A673 (cell line): ENCODE measurements at regions not wholly inside any gene's neighbourhood (a gene's known extent, or its start where the extent isn't known, plus 50 kb on each side); places are given as distances from the start of the nearest gene placed in this dataset.
A peak's percentile ranks its signal among the peaks of the same experiment; 100 is the strongest.

ENCODE experiments used
- BruUV-seq: library from RNA; stranded (reverse); fragments of 400-500 nt; replicated peaks from 2 replicates; lab custom pipeline; 2021; lab: Mats Ljungman, UMichigan
- CTCF ChIA-PET: fragments of 300-600 bp; sonication (Branson Sonifier 250); formaldehyde crosslinking; loops from one replicate; lab custom pipeline; 2022; ENCODE audit warnings: antibody characterized with exemption; lab: Charles Lee
- POLR2A ChIA-PET: fragments of 300-600 bp; sonication (Branson Sonifier 250); formaldehyde crosslinking; loops from one replicate; lab custom pipeline; 2022; ENCODE audit warnings: antibody characterized with exemption; ENCODE audit not compliant: low non-redundant PET; lab: Charles Lee
- DNase-seq: peaks from one replicate; pipeline ENCODE4 v3.0.0-alpha.2; 2015; ENCODE audit warnings: low spot score
- H3K27ac ChIP-seq: fragments of 200-600 bp; sonication (generic); 2 replicates; pipeline ENCODE4 v1.5.1; 2016; ENCODE audit warnings: mixed run types, low read depth, mild to moderate bottlenecking, mixed read lengths, antibody characterized with exemption, low read length; ENCODE audit not compliant: poor library complexity, severe bottlenecking
- H3K27me3 ChIP-seq: fragments of 200-600 bp; sonication (generic); replicated peaks from 2 replicates; pipeline ENCODE4 v1.6.1; 2017; ENCODE audit warnings: mixed run types, low read depth, mild to moderate bottlenecking, mixed read lengths, antibody characterized with exemption, low read length; ENCODE audit not compliant: insufficient read depth, poor library complexity
- H3K36me3 ChIP-seq: fragments of 200-600 bp; sonication (generic); 2 replicates; pipeline ENCODE4 v1.6.1; 2016; ENCODE audit warnings: mixed run types, mild to moderate bottlenecking, mixed read lengths, antibody characterized with exemption, low read length; ENCODE audit not compliant: insufficient read depth, poor library complexity, severe bottlenecking
- H3K4me1 ChIP-seq: fragments of 200-600 bp; sonication (generic); 2 replicates; pipeline ENCODE4 v1.6.1; 2017; ENCODE audit warnings: mixed run types, mild to moderate bottlenecking, mixed read lengths, antibody characterized with exemption, low read length; ENCODE audit not compliant: insufficient read depth, poor library complexity, severe bottlenecking
- H3K4me3 ChIP-seq: fragments of 200-600 bp; sonication (generic); 2 replicates; pipeline ENCODE4 v1.5.1; 2016; ENCODE audit warnings: low read depth, mixed run types, mild to moderate bottlenecking, mixed read lengths, low read length; ENCODE audit not compliant: poor library complexity, severe bottlenecking
- H3K9me3 ChIP-seq: fragments of 200-600 bp; sonication (generic); 2 replicates; pipeline ENCODE4 v1.6.1; 2016; ENCODE audit warnings: mixed run types, low read depth, mild to moderate bottlenecking, mixed read lengths, antibody characterized with exemption, low read length; ENCODE audit not compliant: poor library complexity, severe bottlenecking
- EZH2 ChIP-seq: fragments of 200-600 bp; sonication (generic); IDR thresholded peaks from 2 replicates; pipeline ENCODE4 v1.6.1; 2017; ENCODE audit warnings: borderline replicate concordance, low read depth, mild to moderate bottlenecking, mixed read lengths, antibody characterized with exemption, low read length; ENCODE audit not compliant: poor library complexity, severe bottlenecking
- intact Hi-C: fragments of 100-400 bp; cut with micrococcal nuclease; formaldehyde crosslinking; loops from one replicate; pipeline ENCODE4 v1.10.0; 2022; ENCODE audit not compliant: unreplicated experiment
- TF ChIP-seq, protein P1 (sequence below): fragments of 300-800, 200-600 bp; sonication (generic); conservative IDR thresholded peaks from 2 replicates; pipeline ENCODE4 v1.5.1; 2017; ENCODE audit warnings: low read depth, mild to moderate bottlenecking, antibody characterized with exemption, low read length, moderate library complexity, mixed read lengths

DNA sequence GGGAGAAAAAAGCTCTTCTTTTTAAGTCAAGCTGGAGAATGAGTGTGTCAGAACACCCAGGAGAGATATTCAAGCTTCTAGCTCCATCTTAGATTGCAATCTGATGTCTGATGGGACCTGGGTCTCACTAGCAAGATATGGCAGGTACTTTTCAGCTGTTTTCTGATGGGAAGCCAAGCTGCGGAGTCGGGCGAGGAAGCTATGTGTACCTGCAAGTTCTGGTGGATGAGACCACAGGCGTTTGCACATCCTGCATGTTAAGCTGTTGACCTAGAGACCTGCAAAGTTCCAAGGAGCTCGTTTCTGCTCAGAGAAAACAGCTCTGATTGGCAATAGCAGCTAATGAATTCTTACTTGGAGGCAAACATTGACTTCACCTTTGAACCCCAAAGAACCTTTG lies 167.3 kb upstream of the GATB start:
- Histone ChIP-seq H3K4me3 (no peak overlapping the region), H3K27me3 (no peaks in the 10 kb centered on the region), H3K36me3 (no peaks in the 10 kb centered on the region), H3K4me1 (no peaks in the 10 kb centered on the region), H3K27ac (no peak overlapping the region), H3K9me3 (no peaks in the 10 kb centered on the region)
- POLR2A ChIA-PET = no interaction called here
- TF ChIP-seq, protein P1, sequence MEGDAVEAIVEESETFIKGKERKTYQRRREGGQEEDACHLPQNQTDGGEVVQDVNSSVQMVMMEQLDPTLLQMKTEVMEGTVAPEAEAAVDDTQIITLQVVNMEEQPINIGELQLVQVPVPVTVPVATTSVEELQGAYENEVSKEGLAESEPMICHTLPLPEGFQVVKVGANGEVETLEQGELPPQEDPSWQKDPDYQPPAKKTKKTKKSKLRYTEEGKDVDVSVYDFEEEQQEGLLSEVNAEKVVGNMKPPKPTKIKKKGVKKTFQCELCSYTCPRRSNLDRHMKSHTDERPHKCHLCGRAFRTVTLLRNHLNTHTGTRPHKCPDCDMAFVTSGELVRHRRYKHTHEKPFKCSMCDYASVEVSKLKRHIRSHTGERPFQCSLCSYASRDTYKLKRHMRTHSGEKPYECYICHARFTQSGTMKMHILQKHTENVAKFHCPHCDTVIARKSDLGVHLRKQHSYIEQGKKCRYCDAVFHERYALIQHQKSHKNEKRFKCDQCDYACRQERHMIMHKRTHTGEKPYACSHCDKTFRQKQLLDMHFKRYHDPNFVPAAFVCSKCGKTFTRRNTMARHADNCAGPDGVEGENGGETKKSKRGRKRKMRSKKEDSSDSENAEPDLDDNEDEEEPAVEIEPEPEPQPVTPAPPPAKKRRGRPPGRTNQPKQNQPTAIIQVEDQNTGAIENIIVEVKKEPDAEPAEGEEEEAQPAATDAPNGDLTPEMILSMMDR = no peak
- TF ChIP-seq EZH2 = no peak
- intact Hi-C loops = no loop called here
- DNase-seq = no peak
- CTCF ChIA-PET = no interaction called here
- no TSS peak for BruUV-seq

- Histone ChIP-seq H3K27ac (no peak overlapping the region), H3K9me3 (no peaks in the 10 kb centered on the region), H3K27me3 (no peaks in the 10 kb centered on the region), H3K4me1 (no peaks in the 10 kb centered on the region), H3K4me3 (no peak overlapping the region), H3K36me3 (no peaks in the 10 kb centered on the region)
- intact Hi-C loops = no loop called here
- DNase-seq = peak; percentile 20
- POLR2A ChIA-PET = no interaction called here
- CTCF ChIA-PET = no interaction called here
- BruUV-seq = no TSS peak
- TF ChIP-seq EZH2 = no peak
- TF ChIP-seq, protein P1 = no peak
Measured at GRCh38 chr4:151922811-151923210, 162.0 kb upstream of the GATB start.

GRCh38 chr4:151922306-151922705 lies 161.5 kb upstream of the GATB start:
- intact Hi-C loops = no loop called here
- H3K27ac ChIP-seq = no peak overlapping the region
- POLR2A ChIA-PET = no interaction called here
- DNase-seq = no peak
- no peaks in the 10 kb centered on the region for H3K27me3 ChIP-seq
- TF ChIP-seq, protein P1 = no peak
- no peak for TF ChIP-seq EZH2
- CTCF ChIA-PET = no interaction called here
- H3K9me3 ChIP-seq = no peaks in the 10 kb centered on the region
- H3K4me1 ChIP-seq = no peaks in the 10 kb centered on the region
- H3K36me3 ChIP-seq = no peaks in the 10 kb centered on the region
- H3K4me3 ChIP-seq = no peak overlapping the region
- BruUV-seq = no TSS peak

DNA sequence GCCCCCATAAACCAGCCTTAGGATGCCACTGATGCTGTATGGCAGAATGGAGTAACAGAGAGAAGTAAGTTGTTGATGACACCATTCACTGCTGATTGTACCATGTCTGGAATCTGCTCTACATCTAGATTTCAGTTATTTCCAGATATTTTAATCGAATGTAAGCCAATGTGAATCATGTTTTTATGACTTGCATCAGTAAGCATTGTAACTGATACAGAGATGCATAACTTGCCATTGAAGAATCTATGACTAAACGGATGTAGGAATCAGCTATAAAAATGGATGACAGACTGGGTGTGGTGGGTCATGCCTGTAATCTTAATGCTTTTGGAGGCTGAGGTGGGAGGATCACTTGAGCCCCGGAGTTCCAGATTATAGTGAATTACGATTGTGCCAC lies 161.0 kb upstream of the GATB start:
- intact Hi-C loops = no loop called here
- H3K9me3 ChIP-seq = no peaks in the 10 kb centered on the region
- no TSS peak for BruUV-seq
- H3K4me1 ChIP-seq = no peaks in the 10 kb centered on the region
- TF ChIP-seq EZH2 = no peak
- TF ChIP-seq, protein P1 = no peak
- no peaks in the 10 kb centered on the region for H3K36me3 ChIP-seq
- H3K27me3 ChIP-seq = no peaks in the 10 kb centered on the region
- DNase-seq = no peak
- no peak overlapping the region for H3K4me3 ChIP-seq
- no peak overlapping the region for H3K27ac ChIP-seq
- ChIA-PET POLR2A (no interaction called here), CTCF (no interaction called here)
